Smooth muscle cell (in vitro differentiated cells): ENCODE measurements at regions not wholly inside any gene's neighbourhood (a gene's known extent, or its start where the extent isn't known, plus 50 kb on each side); places are given as distances from the start of the nearest gene placed in this dataset.
"Not testable (repeated sequence)": the region's sequence is repeated elsewhere in the genome, so short reads cannot be mapped to it uniquely, and the experiment has no call there.

ENCODE experiments used
- DNase-seq: peaks from one replicate; lab custom pipeline; 2025; ENCODE audit not compliant: unreplicated experiment; lab: John Stamatoyannopoulos, UW
- H2AFZ ChIP-seq: fragments of 200-600 bp; sonication (generic); 2 replicates; pipeline ENCODE4 v1.6.0; 2016; ENCODE audit warnings: antibody characterized with exemption, low read depth, mild to moderate bottlenecking
- H3F3A ChIP-seq: fragments of 200-600 bp; sonication (generic); 2 replicates; pipeline ENCODE4 v1.6.0; 2017; ENCODE audit warnings: antibody characterized with exemption, low read depth
- H3K27ac ChIP-seq: fragments of 200-600 bp; sonication (generic); 2 replicates; pipeline ENCODE4 v1.5.1; 2016; ENCODE audit warnings: low read depth, mild to moderate bottlenecking
- H3K27me3 ChIP-seq: fragments of 200-600 bp; sonication (generic); 2 replicates; pipeline ENCODE4 v1.6.1; 2016; ENCODE audit warnings: low read depth, mild to moderate bottlenecking
- H3K36me3 ChIP-seq: fragments of 200-600 bp; sonication (generic); 2 replicates; pipeline ENCODE4 v1.5.1; 2016; ENCODE audit warnings: low read depth
- H3K4me1 ChIP-seq: fragments of 200-600 bp; sonication (generic); 2 replicates; pipeline ENCODE4 v1.5.1; 2016; ENCODE audit warnings: low read depth
- H3K4me2 ChIP-seq: fragments of 200-600 bp; sonication (generic); 2 replicates; pipeline ENCODE4 v1.6.0; 2016; ENCODE audit warnings: mild to moderate bottlenecking
- H3K4me3 ChIP-seq: fragments of 200-600 bp; sonication (generic); 2 replicates; pipeline ENCODE4 v1.5.1; 2016; ENCODE audit warnings: mild to moderate bottlenecking
- H3K79me2 ChIP-seq: fragments of 200-600 bp; sonication (generic); 2 replicates; pipeline ENCODE4 v1.6.0; 2016; ENCODE audit warnings: low read depth, mild to moderate bottlenecking
- H3K9ac ChIP-seq: fragments of 200-600 bp; sonication (generic); 2 replicates; pipeline ENCODE4 v1.6.0; 2016; ENCODE audit warnings: low read depth
- H3K9me3 ChIP-seq: fragments of 200-600 bp; sonication (generic); replicated peaks from 2 replicates; pipeline ENCODE4 v1.5.1; 2016; ENCODE audit warnings: low read depth
- H4K20me1 ChIP-seq: fragments of 200-600 bp; sonication (generic); 2 replicates; pipeline ENCODE4 v1.6.0; 2016; ENCODE audit warnings: low read depth
- WGBS: methylation state at CpG from one replicate; pipeline ENCODE4 v1.1.7; 2016; ENCODE audit warnings: low lambda C conversion rate; 5-methylcytosine and 5-hydroxymethylcytosine counted together
- TF ChIP-seq, protein P1 (sequence below): fragments of 200-600 bp; sonication (generic); IDR thresholded peaks from 2 replicates; pipeline ENCODE4 v1.5.1; 2017; ENCODE audit warnings: borderline replicate concordance, mild to moderate bottlenecking, antibody characterized with exemption; ENCODE audit not compliant: insufficient read depth, poor library complexity, severe bottlenecking

DNA sequence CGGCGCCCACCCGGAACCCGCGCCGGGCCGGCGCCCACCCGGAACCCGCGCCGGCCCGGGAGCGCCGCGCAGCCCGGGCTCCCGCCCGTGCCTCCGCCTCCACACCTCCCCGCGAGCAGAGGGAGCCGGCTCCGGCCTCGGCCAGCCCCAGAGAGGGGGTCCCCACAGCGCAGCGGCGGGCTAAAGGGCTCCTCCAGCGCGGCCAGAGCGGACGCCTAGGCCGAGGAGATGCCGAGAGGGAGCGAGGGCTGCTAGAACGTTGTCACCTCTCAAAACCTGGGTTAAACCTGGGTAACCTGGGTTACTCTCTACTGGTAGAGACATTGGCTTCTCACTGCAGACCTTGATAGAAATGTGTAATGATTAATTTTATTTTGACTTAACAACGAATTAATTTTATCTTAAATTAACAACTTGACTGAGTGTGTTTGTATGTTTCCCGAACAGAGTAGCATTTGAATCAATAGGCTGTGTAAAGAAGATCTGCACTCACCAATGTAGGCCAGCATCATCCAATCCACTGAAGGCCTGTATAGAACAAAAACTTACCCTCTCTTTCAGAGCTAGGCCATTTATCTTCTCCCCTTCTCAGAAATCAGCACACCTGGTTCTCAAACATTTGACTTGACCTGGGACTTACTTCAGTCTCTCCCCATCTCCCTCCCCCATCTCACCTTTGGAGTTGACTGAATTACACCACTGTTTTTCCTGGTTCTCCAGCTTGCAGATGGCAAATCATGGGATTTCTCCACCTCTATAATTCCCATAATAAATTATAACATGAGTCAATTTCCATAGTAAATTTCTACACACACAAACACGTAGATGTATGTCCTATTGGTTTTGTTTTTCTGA is 242.7 kb downstream of the ASXL3 start:
- Histone ChIP-seq H3F3A (no peaks in the 10 kb centered on the region), H3K79me2 (no peaks in the 10 kb centered on the region), H3K27me3 (no peaks in the 10 kb centered on the region), H2AFZ (no peak overlapping the region), H4K20me1 (no peaks in the 10 kb centered on the region), H3K27ac (no peak overlapping the region), H3K4me2 (no peak overlapping the region), H3K9ac (no peak overlapping the region), H3K9me3 (no peaks in the 10 kb centered on the region), H3K4me3 (no peak overlapping the region), H3K4me1 (no peaks in the 10 kb centered on the region), H3K36me3 (no peaks in the 10 kb centered on the region)
- WGBS = 73% methylated on average over 20 of the region's 39 CpGs
- DNase-seq = no peak
- TF ChIP-seq, protein P1, sequence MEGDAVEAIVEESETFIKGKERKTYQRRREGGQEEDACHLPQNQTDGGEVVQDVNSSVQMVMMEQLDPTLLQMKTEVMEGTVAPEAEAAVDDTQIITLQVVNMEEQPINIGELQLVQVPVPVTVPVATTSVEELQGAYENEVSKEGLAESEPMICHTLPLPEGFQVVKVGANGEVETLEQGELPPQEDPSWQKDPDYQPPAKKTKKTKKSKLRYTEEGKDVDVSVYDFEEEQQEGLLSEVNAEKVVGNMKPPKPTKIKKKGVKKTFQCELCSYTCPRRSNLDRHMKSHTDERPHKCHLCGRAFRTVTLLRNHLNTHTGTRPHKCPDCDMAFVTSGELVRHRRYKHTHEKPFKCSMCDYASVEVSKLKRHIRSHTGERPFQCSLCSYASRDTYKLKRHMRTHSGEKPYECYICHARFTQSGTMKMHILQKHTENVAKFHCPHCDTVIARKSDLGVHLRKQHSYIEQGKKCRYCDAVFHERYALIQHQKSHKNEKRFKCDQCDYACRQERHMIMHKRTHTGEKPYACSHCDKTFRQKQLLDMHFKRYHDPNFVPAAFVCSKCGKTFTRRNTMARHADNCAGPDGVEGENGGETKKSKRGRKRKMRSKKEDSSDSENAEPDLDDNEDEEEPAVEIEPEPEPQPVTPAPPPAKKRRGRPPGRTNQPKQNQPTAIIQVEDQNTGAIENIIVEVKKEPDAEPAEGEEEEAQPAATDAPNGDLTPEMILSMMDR = no peak

GRCh38 chr18:33819692-33820343 is 241.8 kb downstream of the ASXL3 start:
- 76% methylated on average over 4 of the region's 32 CpGs for WGBS
- not testable (repeated sequence) for H3K4me2 ChIP-seq, H3F3A ChIP-seq, DNase-seq, H3K9me3 ChIP-seq, H2AFZ ChIP-seq, H3K36me3 ChIP-seq, H3K27me3 ChIP-seq, H3K27ac ChIP-seq, H4K20me1 ChIP-seq, H3K79me2 ChIP-seq, H3K4me3 ChIP-seq, H3K4me1 ChIP-seq, H3K9ac ChIP-seq

GRCh38 chr18:33818145-33818544 is 240.1 kb downstream of the ASXL3 start:
- 93% methylated on average over 1 of the region's 1 CpG for WGBS
- DNase-seq = no peak
- Histone ChIP-seq H3K27me3 (no peaks in the 10 kb centered on the region), H3K9me3 (no peaks in the 10 kb centered on the region), H4K20me1 (no peaks in the 10 kb centered on the region), H3K9ac (no peak overlapping the region), H3K36me3 (no peaks in the 10 kb centered on the region), H3K27ac (no peak overlapping the region), H3K79me2 (no peaks in the 10 kb centered on the region), H3F3A (no peaks in the 10 kb centered on the region), H3K4me1 (no peaks in the 10 kb centered on the region), H3K4me3 (no peak overlapping the region), H2AFZ (no peak overlapping the region), H3K4me2 (no peak overlapping the region)
- TF ChIP-seq, protein P1 = no peak

DNA sequence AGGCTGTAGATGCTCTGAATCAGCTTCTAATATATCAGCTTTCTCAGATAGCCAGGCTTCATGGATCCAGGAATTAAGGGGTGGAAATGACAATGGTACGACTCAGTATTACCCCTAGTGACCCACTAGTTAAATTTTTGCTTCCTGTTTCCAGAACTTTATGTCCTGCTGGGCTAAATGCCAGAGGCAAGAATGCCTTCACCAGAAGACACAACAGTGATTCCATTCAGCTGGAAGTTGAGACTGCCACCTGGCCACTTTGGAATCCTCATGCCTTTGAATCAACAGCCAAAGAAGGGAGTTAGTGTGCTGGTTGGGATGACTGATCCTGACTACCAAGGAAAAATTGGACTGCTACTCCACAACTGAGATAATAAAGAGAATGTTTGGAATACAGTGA is 239.1 kb downstream of the ASXL3 start:
- H3K27ac ChIP-seq = no peak overlapping the region

More for the DNA sequence above, 239.1 kb downstream of the ASXL3 start:
- H3K79me2 ChIP-seq = no peaks in the 10 kb centered on the region
- TF ChIP-seq, protein P1 = no peak
- H3K27me3 ChIP-seq = no peaks in the 10 kb centered on the region
- H4K20me1 ChIP-seq = no peaks in the 10 kb centered on the region
- no peaks in the 10 kb centered on the region for H3K4me1 ChIP-seq
- H3K4me2 ChIP-seq = no peak overlapping the region
- WGBS = 65% methylated on average over 1 of the region's 1 CpG
- no peak for DNase-seq
- no peak overlapping the region for H3K9ac ChIP-seq
- H3K36me3 ChIP-seq = no peaks in the 10 kb centered on the region
- H3K9me3 ChIP-seq = no peaks in the 10 kb centered on the region
- H3F3A ChIP-seq = no peaks in the 10 kb centered on the region
- H3K4me3 ChIP-seq = no peak overlapping the region
- H2AFZ ChIP-seq = no peak overlapping the region
